ENCODE measurements at regions not wholly inside any gene's neighbourhood (a gene's known extent, or its start where the extent isn't known, plus 50 kb on each side); places are given as distances from the start of the nearest gene placed in this dataset.

- DNase-seq (ENCODE audit: low spot score) = no peak
Measured at GRCh38 chr1:177571485-177572076, 398.3 kb downstream of the SEC16B start.

DNA sequence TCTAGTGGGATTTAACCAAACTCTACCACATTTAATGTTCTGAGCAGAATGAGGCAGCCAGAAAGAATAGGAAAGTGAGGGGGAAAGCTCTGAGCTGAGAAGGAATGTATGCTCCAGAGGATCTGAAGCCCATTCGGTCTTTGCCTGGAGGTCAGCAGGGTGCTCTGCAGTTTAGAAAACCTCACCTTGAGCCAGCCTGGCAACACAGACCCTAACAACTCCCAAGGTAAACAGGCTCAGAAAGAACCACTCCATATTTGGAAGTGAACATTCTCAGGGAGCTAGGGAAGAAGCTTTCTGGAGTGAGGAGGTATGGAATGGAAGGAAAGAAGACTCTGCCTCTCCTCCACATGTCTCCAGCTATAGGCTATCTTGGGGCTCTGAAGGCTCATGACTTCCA is 398.8 kb downstream of the SEC16B start:
- no peak for DNase-seq (ENCODE audit: low spot score)

DNA sequence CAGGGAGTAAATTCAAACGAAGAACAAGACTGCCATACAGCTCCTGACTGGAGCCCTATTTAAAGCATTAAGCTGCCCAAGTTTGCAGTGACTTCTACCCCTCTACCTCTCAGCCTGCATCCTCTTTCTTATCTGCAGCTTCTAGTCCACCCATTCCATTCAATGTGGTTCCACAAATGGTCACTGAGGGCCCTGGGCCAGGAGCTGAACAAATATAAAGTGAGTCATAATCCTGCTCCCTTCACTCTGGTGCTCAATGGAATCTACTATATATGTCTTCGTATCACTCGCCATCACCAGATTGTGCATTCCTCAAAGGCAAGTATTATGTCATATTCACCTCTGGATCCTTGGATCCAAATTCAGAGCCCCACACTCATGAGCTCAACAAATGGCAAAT is 398.7 kb downstream of the BRINP2 start:
- DNase-seq (ENCODE audit: low spot score) = peak; percentile 8

- DNase-seq (ENCODE audit: low spot score) = no peak
Measured at GRCh38 chr1:177568622-177569021, 397.9 kb downstream of the BRINP2 start.

- peak; percentile 11 for DNase-seq (ENCODE audit: low spot score)
Measured at GRCh38 chr1:177567393-177567792, 396.6 kb downstream of the BRINP2 start.

- no peak for DNase-seq (ENCODE audit: low spot score)
Measured at GRCh38 chr1:177566495-177566894, 395.7 kb downstream of the BRINP2 start.

GRCh38 chr1:177561436-177561835 is 390.7 kb downstream of the BRINP2 start:
- no peak for DNase-seq (ENCODE audit: low spot score)

GRCh38 chr1:177558372-177558771 is 387.6 kb downstream of the BRINP2 start:
- DNase-seq (ENCODE audit: low spot score) = no peak

- DNase-seq (ENCODE audit: low spot score) = no peak
Measured at GRCh38 chr1:177556163-177556562, 385.4 kb downstream of the BRINP2 start.

GRCh38 chr1:177547200-177547599 is 376.4 kb downstream of the BRINP2 start:
- no peak for DNase-seq (ENCODE audit: low spot score)

DNA sequence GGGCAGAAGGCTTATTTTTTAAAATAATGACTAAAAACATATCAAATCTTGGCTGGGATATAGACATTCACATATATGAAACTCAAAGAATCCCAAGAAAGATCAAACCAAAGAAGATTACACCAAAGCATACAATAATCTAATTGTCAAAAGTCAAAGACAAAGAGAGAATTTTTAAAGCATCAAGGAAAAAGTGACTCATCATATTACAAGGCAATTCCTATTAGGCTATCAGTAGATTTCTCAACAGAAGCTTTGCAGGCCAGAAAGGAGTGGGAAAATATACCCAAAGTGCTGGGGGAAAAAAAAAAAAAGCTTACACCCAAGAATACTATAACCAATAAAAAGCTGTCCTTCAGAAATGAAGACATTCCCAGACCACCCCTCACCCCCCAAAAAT is 375.6 kb downstream of the BRINP2 start:
- no peak for DNase-seq (ENCODE audit: low spot score)

DNA sequence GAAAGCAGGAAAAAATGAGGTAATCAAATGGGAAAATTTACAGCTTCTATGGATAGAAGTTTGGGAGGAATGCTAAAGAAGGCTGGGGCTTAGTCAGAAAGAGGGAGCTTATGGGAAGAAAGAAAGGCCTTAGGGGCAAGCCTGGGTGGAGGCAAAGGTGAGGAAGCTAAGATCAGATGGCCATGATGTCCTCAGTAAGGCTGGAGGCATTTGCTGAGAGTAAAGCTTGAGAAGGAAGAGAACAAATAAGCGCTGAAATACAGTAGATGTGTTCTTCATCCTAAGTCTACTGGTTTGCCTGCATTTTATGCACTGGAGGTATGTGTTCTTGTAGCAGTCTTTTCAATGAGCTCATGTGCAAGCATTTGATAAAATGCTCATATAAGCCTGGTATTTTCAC is 355.4 kb downstream of the BRINP2 start:
- DNase-seq (ENCODE audit: low spot score) = no peak

- no peak for DNase-seq (ENCODE audit: low spot score)
Measured at GRCh38 chr1:177525176-177525575, 354.4 kb downstream of the BRINP2 start.

DNA sequence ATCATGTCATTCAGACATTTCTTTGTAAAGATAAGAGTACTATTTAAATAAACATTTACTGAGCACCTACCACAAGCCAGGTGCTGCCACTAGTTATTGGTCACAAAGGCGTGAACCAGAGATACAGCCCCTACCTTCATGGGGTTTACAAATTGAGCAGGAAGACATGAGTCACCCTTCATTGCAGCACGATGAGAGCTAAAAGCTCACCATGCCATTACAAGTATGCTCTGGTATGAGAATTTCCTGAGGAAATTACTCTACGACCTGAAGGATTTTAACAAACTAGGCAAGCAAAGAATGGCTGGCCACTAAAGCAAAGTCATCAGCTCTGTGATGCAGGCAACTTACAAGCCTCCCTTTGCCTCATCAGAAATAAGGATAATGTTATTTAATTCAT is 346.8 kb downstream of the BRINP2 start:
- peak; percentile 76 for DNase-seq (ENCODE audit: low spot score)

GRCh38 chr1:177514207-177514606 is 343.4 kb downstream of the BRINP2 start:
- no peak for DNase-seq (ENCODE audit: low spot score)

- DNase-seq (ENCODE audit: low spot score) = no peak
Measured at GRCh38 chr1:177511036-177511435, 340.3 kb downstream of the BRINP2 start.

DNA sequence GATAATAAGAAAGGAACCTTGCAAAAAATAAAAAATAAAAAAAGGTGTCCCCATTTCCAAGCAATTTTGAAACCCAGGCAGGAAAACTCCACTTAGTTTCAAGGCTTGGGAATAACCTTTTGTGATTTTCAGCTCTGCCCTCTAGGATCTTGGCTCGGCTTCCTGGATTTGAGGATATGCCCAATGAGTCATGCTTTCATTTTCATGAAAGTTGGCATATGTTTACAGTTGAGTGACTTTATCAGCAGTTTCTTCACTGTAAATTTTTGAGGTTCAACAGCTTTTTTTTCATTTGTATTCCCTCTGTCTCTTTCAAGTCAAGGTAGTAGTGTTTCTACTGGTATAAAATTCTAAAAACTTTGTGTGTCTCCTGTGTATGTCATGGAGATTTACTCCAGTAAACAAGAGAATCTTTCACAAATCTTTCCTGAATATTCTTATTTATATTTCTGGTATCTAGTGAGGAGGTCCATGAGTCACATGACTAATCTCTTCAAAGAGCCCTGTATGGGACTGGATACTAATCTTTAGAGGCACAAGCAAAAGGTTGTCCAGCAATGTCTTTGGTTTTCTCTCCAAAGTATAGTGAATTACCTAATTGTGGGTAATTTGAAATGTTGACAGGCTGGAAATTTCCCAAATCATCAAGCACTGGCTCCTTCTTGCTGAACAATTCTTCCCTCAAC is 335.3 kb downstream of the BRINP2 start:
- peak; percentile 73 for DNase-seq (ENCODE audit: low spot score)

- no peak for DNase-seq (ENCODE audit: low spot score)
Measured at GRCh38 chr1:177495878-177496277, 325.1 kb downstream of the BRINP2 start.

DNA sequence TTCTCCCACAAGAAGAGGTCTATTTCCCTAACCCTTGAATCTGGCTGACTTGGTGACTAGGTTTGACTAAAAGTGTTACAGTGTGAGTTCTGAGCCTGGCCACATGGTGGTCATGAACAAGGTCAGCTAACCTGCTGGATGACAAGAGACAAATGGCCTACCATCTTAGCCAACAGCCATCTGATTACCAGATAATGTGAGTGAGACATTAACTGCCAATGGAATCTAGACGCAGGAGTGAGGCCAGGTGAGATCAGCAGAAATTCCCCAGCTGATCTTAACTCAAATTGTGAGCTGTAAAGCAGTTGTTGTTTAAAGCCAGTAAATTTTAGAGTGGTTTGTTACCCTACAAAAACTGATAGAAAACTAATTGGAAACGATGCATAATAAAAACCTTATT is 320.0 kb downstream of the BRINP2 start:
- DNase-seq (ENCODE audit: low spot score) = no peak

DNA sequence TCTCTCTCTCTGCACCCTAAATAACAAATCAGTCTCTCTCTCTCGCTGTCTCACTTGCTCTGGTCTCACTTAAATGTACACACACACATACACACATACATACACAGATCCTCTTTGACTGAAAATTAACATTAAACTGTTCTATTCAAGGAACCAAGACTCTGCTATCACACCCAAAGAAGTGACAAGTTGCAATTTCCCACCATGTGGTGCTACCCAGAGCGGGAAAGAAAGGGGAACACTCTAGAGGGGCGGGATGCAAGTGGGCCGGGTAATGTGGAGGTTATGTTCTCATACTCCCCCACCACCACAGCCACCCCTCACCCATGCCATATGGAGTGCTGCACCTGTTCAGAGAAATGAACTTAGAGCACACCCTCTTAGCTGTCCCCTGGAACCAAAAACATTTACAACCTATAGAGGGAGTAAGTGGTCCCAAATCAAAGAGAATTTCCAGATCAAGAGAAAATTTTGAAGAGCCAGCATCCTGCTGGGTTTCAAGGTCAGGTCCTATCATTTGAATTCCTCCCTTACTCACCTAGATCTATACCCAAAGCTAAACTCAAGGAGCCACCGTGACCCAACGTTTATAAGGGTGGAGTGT is 319.4 kb downstream of the BRINP2 start:
- DNase-seq (ENCODE audit: low spot score) = no peak

DNA sequence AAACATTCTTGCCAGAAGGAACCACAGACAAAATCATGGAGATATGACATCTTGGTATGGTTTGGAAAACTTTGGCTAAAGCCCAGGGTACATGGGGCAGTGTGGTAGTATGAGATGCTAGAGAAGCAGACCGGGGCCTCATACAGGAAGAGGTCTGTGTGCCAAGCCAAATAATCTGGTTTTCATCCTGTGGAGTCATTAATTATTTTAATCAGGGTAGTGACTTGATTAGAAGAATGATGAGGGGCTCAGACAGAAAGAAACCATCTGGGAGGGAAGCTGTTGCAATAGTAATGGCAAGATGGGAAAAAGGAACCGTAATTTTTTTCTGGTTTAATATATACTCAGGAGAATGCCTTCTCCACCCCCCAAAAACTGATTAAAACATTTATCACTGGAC is 318.0 kb downstream of the BRINP2 start:
- no peak for DNase-seq (ENCODE audit: low spot score)

GRCh38 chr1:177487481-177487880 is 316.7 kb downstream of the BRINP2 start:
- no peak for DNase-seq (ENCODE audit: low spot score)

GRCh38 chr1:177480741-177481305 is 310.1 kb downstream of the BRINP2 start:
- no peak for DNase-seq (ENCODE audit: low spot score)

All from kidney tubule cell (primary cell).